HepG2 (cell line): ENCODE measurements at regions not wholly inside any gene's neighbourhood (a gene's known extent, or its start where the extent isn't known, plus 50 kb on each side); places are given as distances from the start of the nearest gene placed in this dataset.
A peak's percentile ranks its signal among the peaks of the same experiment; 100 is the strongest.
"Not testable (repeated sequence)": the region's sequence is repeated elsewhere in the genome, so short reads cannot be mapped to it uniquely, and the experiment has no call there.

ENCODE experiments used
- ATAC-seq: fragments of 200-7000 bp; cut with Tn5 transposase; 3 replicates; pipeline ENCODE4 v1.9.1; 2020; ENCODE audit warnings: mild to moderate bottlenecking, moderate library complexity
- BruUV-seq: library from RNA; stranded (reverse); fragments of 400-500 nt; replicated peaks from 2 replicates; lab custom pipeline; 2021; lab: Mats Ljungman, UMichigan
- CTCF ChIA-PET: fragments of 300-600 bp; formaldehyde crosslinking; extraction: SDS; loops from one replicate; lab custom pipeline; 2021; ENCODE audit warnings: low total read pairs, inconsistent platforms, low intra/inter-chr PET ratio; lab: Yijun Ruan, JAX
- POLR2A ChIA-PET: fragments of 350-600 bp; sonication (Branson Sonifier 250); formaldehyde crosslinking; loops from one replicate; lab custom pipeline; 2020; ENCODE audit warnings: antibody characterized with exemption, inconsistent platforms; lab: Yijun Ruan, JAX
- DNase-seq: peaks from one replicate; pipeline ENCODE4 v3.0.0-alpha.2; 2015; ENCODE audit warnings: low spot score
- FAIRE-seq: peaks from 3 replicates; lab custom pipeline; 2011; peaks lifted over from hg19 to GRCh38; lab: Jason Lieb, UNC
- H2AFZ ChIP-seq: one replicate; pipeline ENCODE4 v1.6.1; 2011; ENCODE audit warnings: low read length, inconsistent platforms
- H3K27ac ChIP-seq: fragments of 300-600 bp; 3 replicates; pipeline ENCODE4 v1.8.0; 2011; ENCODE audit warnings: mixed run types, mild to moderate bottlenecking, mixed read lengths, low read length, inconsistent platforms; ENCODE audit not compliant: insufficient read depth; ENCODE audit errors: extremely low read length
- H3K27me3 ChIP-seq, 2 experiments: fragments of 200-600 bp in 1 of 2; 2 replicates in 1 of 2; 3 replicates in 1 of 2; pipeline versions ENCODE4 v1.6.0 to v1.8.0; 2011; ENCODE audit warnings: low read length in 2 of 2, mild to moderate bottlenecking in 2 of 2, moderate library complexity in 2 of 2, inconsistent platforms in 1 of 2; ENCODE audit not compliant: insufficient read depth in 2 of 2, control insufficient read depth in 1 of 2
- H3K36me3 ChIP-seq, 2 experiments: fragments of 200-600 bp in 1 of 2; replicated peaks in 1 of 2; 2 replicates in 1 of 2; 3 replicates in 1 of 2; pipeline versions ENCODE4 v1.5.1 to v1.8.0; 2011; ENCODE audit warnings: low read length in 2 of 2, inconsistent platforms in 1 of 2; ENCODE audit not compliant: insufficient read depth in 2 of 2, control insufficient read depth in 1 of 2
- H3K4me1 ChIP-seq: 2 replicates; pipeline ENCODE4 v1.5.1; 2012; ENCODE audit warnings: low read length, inconsistent platforms; ENCODE audit not compliant: insufficient read depth
- H3K4me2 ChIP-seq: 2 replicates; pipeline ENCODE4 v1.6.0; 2011; ENCODE audit warnings: low read depth, low read length, inconsistent platforms
- H3K4me3 ChIP-seq, 3 experiments: fragments of 200-600 bp in 1 of 3; sonication (generic), shearing (Covaris generic) in 1 of 3; replicated peaks in 1 of 3; 2 replicates each; pipeline ENCODE4 v1.5.1; 2011 to 2016; ENCODE audit warnings: low read length in 3 of 3, inconsistent platforms in 2 of 3, low read depth in 2 of 3, mild to moderate bottlenecking in 2 of 3, control low read depth in 1 of 3, mixed read lengths in 1 of 3; ENCODE audit not compliant: insufficient read depth in 1 of 3
- H3K79me2 ChIP-seq: one replicate; pipeline ENCODE4 v1.6.1; 2011; ENCODE audit warnings: low read length, inconsistent platforms; ENCODE audit not compliant: insufficient read depth
- H3K9ac ChIP-seq: 2 replicates; pipeline ENCODE4 v1.6.0; 2011; ENCODE audit warnings: mild to moderate bottlenecking, low read depth, low read length, inconsistent platforms; ENCODE audit not compliant: insufficient read depth
- H3K9me3 ChIP-seq: 2 replicates; pipeline ENCODE4 v1.5.1; 2012; ENCODE audit warnings: mild to moderate bottlenecking, low read length
- H4K20me1 ChIP-seq: 2 replicates; pipeline ENCODE4 v1.6.0; 2011; ENCODE audit warnings: inconsistent platforms, mild to moderate bottlenecking, low read length, moderate library complexity; ENCODE audit not compliant: insufficient read depth
- ERF ChIP-seq: IDR thresholded peaks from 2 replicates; pipeline ENCODE4 v1.6.1; 2018; ENCODE audit warnings: missing biosample characterization, missing genetic modification reagents
- FOXK2 ChIP-seq: fragments of 450-650 bp; IDR thresholded peaks from 2 replicates; pipeline ENCODE4 v1.6.1; 2016
- YEATS4 ChIP-seq: sonication (generic); formaldehyde crosslinking; IDR thresholded peaks from 2 replicates; pipeline ENCODE4 v1.4.0; 2020; ENCODE audit warnings: missing genetic modification reagents, borderline replicate concordance
- ZNF17 ChIP-seq: sonication (generic); formaldehyde crosslinking; IDR thresholded peaks from 2 replicates; pipeline ENCODE4 v1.5.0; 2020; ENCODE audit warnings: mild to moderate bottlenecking, missing genetic modification reagents
- ZNF564 ChIP-seq: sonication (generic); formaldehyde crosslinking; IDR thresholded peaks from 2 replicates; pipeline ENCODE4 v1.8.1; 2023; ENCODE audit warnings: mild to moderate bottlenecking, missing genetic modification reagents
- WGBS: methylation state at CpG from one replicate; pipeline ENCODE4 v1.1.6; 2017; ENCODE audit warnings: low lambda C conversion rate; 5-methylcytosine and 5-hydroxymethylcytosine counted together
- in situ Hi-C: cut with HindIII; loops from 2 replicates; pipeline ENCODE4 v1.10.0; 2017; ENCODE audit warnings: low pct_unique_long_range_greater_than_20kb; ENCODE audit not compliant: extremely low pct_ligation_motif_present
- intact Hi-C: fragments of 100-400 bp; cut with micrococcal nuclease; formaldehyde crosslinking; loops from one replicate; pipeline ENCODE4 v1.10.0; 2022; ENCODE audit not compliant: unreplicated experiment
- TF ChIP-seq, protein P1 (sequence below): sonication (generic); formaldehyde crosslinking; IDR thresholded peaks from 2 replicates; pipeline ENCODE4 v1.8.0; 2022; ENCODE audit warnings: mild to moderate bottlenecking, missing genetic modification reagents, moderate library complexity

DNA sequence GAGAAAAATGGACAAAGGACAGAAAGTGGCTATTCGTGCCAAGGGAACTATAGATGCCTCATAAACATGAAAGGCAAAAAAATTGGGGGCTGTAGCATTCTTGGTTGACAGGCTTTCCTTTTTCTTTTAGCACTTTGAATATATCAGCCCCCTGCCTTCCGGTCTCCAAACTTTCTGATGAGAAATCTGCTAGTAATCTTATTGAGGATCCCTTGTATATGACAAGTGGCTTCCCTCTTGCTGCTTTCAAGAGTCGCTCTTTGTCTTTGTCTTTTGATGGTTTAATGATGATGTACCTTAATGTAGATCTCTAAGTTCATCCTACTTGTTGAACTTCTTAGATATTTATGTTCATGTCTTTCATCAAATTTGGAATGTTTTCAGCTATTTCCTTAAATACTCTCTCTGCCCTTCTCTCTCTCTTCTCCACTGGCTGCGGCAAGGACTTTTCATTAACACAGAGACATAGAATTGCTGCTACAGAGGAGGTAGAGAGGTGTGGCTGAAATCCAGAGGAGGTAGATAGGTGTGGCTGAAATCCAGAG lies 59.4 kb upstream of the EPHB3 start (continued):
- TF ChIP-seq, protein P1, sequence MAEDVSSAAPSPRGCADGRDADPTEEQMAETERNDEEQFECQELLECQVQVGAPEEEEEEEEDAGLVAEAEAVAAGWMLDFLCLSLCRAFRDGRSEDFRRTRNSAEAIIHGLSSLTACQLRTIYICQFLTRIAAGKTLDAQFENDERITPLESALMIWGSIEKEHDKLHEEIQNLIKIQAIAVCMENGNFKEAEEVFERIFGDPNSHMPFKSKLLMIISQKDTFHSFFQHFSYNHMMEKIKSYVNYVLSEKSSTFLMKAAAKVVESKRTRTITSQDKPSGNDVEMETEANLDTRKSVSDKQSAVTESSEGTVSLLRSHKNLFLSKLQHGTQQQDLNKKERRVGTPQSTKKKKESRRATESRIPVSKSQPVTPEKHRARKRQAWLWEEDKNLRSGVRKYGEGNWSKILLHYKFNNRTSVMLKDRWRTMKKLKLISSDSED (CRISPR knock-in tag) = no peak
- TF ChIP-seq YEATS4 (no peak), ZNF17 (no peak)

DNA sequence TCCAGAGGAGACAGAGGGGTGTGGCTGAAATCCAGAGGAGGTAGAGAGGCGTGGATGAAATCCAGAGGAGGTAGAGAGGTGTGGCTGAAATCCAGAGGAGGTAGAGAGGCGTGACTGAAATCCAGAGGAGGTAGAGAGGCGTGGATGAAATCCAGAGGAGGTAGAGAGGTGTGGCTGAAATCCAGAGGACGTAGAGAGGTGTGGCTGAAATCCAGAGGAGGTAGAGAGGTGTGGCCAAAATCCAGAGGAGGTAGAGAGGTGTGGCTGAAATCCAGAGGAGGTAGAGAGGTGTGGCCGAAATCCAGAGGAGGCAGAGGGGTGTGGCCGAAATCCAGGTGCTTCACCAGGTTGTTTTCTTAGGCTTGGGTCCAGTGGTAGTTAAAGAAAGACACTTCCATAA lies 58.7 kb upstream of the EPHB3 start:
- H3K79me2 ChIP-seq, in situ Hi-C loops, CTCF ChIA-PET, H3K27ac ChIP-seq, H3K36me3 ChIP-seq, FAIRE-seq, POLR2A ChIA-PET, H3K4me3 ChIP-seq, H3K9ac ChIP-seq, BruUV-seq, DNase-seq, H3K4me1 ChIP-seq, H2AFZ ChIP-seq, H3K4me2 ChIP-seq, ATAC-seq, H3K9me3 ChIP-seq, intact Hi-C loops, H4K20me1 ChIP-seq: not testable (repeated sequence)
- WGBS = 12% methylated on average over 6 of the region's 6 CpGs
- H3K27me3 ChIP-seq = peaks cover 0 to 31% of the 10 kb centered on the region in 2 experiments; a peak in 4 of 5 replicates

DNA sequence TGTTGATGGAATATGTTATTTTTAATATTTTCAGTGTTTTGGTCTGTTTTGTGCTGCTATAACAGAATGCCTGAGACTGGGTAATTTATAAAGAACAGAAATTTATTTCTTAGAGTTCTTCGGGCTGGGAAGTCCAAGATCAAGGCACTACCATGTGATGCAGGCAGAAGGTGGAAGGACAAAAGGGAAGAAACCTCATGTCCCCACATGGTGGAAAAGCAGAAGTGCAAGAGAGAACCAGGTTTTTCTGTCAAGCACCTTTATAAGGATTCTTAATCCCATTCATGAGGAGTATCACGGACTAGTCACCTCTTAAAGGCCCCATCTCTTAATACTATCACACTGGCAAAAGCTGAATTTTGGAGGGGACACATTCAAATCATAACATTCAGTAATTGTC lies 57.9 kb upstream of the EPHB3 start:
- Histone ChIP-seq H3K79me2 (no peaks in the 10 kb centered on the region), H3K4me1 (no peaks in the 10 kb centered on the region), H2AFZ (no peak overlapping the region), H3K4me2 (no peak overlapping the region), H3K27me3 (peaks cover 0 to 39% of the 10 kb centered on the region in 2 experiments; a peak in 4 of 5 replicates), H3K27ac (no peak overlapping the region), H3K9ac (no peak overlapping the region), H4K20me1 (no peaks in the 10 kb centered on the region), H3K9me3 (no peaks in the 10 kb centered on the region; the same call in 1 of the 2 replicates), H3K36me3 (no peaks in the 10 kb centered on the region), H3K4me3 (no peak overlapping the region)
- TF ChIP-seq FOXK2 = no peak
- TF ChIP-seq ERF (CRISPR knock-in tag) = no peak
- peak; percentile 80; the same call in 1 of the 2 replicates for TF ChIP-seq ZNF564 (CRISPR knock-in tag)
- no TSS peak for BruUV-seq
- POLR2A ChIA-PET = no interaction called here
- WGBS = 0% methylated on average over 2 of the region's 2 CpGs
- DNase-seq (no peak), ATAC-seq (no peak), FAIRE-seq (no peak)
- CTCF ChIA-PET = no interaction called here
- intact Hi-C loops (no loop called here), in situ Hi-C loops (no loop called here)
